KMS-11 (cell line): ENCODE measurements at regions not wholly inside any gene's neighbourhood (a gene's known extent, or its start where the extent isn't known, plus 50 kb on each side); places are given as distances from the start of the nearest gene placed in this dataset.

Experiments
- H2AFZ ChIP-seq: fragments of 200-600 bp; sonication (generic); 2 replicates; pipeline ENCODE4 v1.6.1; 2016; ENCODE audit warnings: antibody characterized with exemption, mixed run types, low read depth
- H3K27ac ChIP-seq: fragments of 200-600 bp; sonication (generic); 2 replicates; pipeline ENCODE4 v1.6.1; 2016; ENCODE audit warnings: mild to moderate bottlenecking, mixed run types
- H3K27me3 ChIP-seq: fragments of 200-600 bp; sonication (generic); 2 replicates; pipeline ENCODE4 v1.6.1; 2017; ENCODE audit warnings: mild to moderate bottlenecking, low read depth, mixed run types, moderate library complexity; ENCODE audit not compliant: insufficient read depth
- H3K36me3 ChIP-seq: fragments of 200-600 bp; sonication (generic); 2 replicates; pipeline ENCODE4 v1.6.1; 2017; ENCODE audit warnings: mild to moderate bottlenecking, mixed run types; ENCODE audit not compliant: insufficient read depth
- H3K4me1 ChIP-seq: fragments of 200-600 bp; sonication (generic); 2 replicates; pipeline ENCODE4 v1.6.1; 2016; ENCODE audit warnings: mild to moderate bottlenecking, low read depth, mixed run types; ENCODE audit not compliant: poor library complexity, severe bottlenecking
- H3K4me2 ChIP-seq: fragments of 200-600 bp; sonication (generic); 2 replicates; pipeline ENCODE4 v1.7.0; 2016; ENCODE audit warnings: mild to moderate bottlenecking, mixed run types
- H3K4me3 ChIP-seq: fragments of 200-600 bp; sonication (generic); IDR thresholded peaks from 2 replicates; pipeline ENCODE4 v1.6.1; 2017; ENCODE audit warnings: low read depth, low read length, mixed read lengths; ENCODE audit not compliant: insufficient read depth
- H3K79me2 ChIP-seq: fragments of 200-600 bp; sonication (generic); 2 replicates; pipeline ENCODE4 v1.6.1; 2016; ENCODE audit warnings: low read depth, mixed run types; ENCODE audit not compliant: insufficient read depth
- H3K9ac ChIP-seq: fragments of 200-600 bp; sonication (generic); 2 replicates; pipeline ENCODE4 v1.6.1; 2016; ENCODE audit warnings: mild to moderate bottlenecking, mixed run types
- H4K20me1 ChIP-seq: fragments of 200-600 bp; sonication (generic); 2 replicates; pipeline ENCODE4 v1.6.1; 2016; ENCODE audit warnings: mild to moderate bottlenecking, mixed run types; ENCODE audit not compliant: insufficient read depth
- CTCF ChIP-seq: fragments of 200-600 bp; sonication (generic); conservative IDR thresholded peaks from 2 replicates; pipeline ENCODE4 v1.6.1; 2017; ENCODE audit warnings: low read depth, mild to moderate bottlenecking, antibody characterized with exemption, low read length, moderate library complexity, mixed read lengths

- H3K4me1 ChIP-seq = no peaks in the 10 kb centered on the region
- H3K27me3 ChIP-seq = no peaks in the 10 kb centered on the region
- H3K79me2 ChIP-seq = no peaks in the 10 kb centered on the region
- no peak overlapping the region for H3K4me2 ChIP-seq
- H3K9ac ChIP-seq = no peak overlapping the region
- no peak for TF ChIP-seq CTCF
- no peak overlapping the region for H3K4me3 ChIP-seq
- H3K27ac ChIP-seq = no peak overlapping the region
- H3K36me3 ChIP-seq = no peaks in the 10 kb centered on the region
- no peak overlapping the region for H2AFZ ChIP-seq
- H4K20me1 ChIP-seq = no peaks in the 10 kb centered on the region
These were observed 646.5 kb upstream of the EPHA7 start for GRCh38 chr6:94065707-94066337.

DNA sequence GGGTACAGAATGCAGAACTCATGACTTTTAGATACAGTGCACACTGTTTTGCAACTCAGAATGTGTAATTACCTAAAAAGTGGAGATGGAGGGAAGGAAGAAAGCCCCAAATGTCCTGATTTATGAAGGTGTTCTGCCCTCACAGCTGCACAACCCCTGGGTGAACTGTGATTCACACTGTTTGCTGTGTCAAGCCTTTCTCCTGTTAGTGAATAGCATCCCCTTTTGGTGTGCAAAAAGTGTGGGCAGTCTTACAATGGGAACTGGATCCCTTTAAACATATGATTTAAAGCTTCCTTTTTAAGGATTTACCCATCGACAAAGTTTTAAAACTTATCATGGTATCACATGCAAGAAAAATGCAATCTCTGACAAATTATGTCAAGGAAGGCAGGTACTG, 633.4 kb upstream of the EPHA7 start:
- H3K36me3 ChIP-seq = no peaks in the 10 kb centered on the region
- no peak overlapping the region for H3K9ac ChIP-seq
- H4K20me1 ChIP-seq = no peaks in the 10 kb centered on the region
- no peaks in the 10 kb centered on the region for H3K27me3 ChIP-seq
- H3K4me2 ChIP-seq = no peak overlapping the region
- no peak overlapping the region for H3K27ac ChIP-seq
- TF ChIP-seq CTCF = no peak
- H3K4me3 ChIP-seq = no peak overlapping the region
- no peak overlapping the region for H2AFZ ChIP-seq
- no peaks in the 10 kb centered on the region for H3K4me1 ChIP-seq
- no peaks in the 10 kb centered on the region for H3K79me2 ChIP-seq

DNA sequence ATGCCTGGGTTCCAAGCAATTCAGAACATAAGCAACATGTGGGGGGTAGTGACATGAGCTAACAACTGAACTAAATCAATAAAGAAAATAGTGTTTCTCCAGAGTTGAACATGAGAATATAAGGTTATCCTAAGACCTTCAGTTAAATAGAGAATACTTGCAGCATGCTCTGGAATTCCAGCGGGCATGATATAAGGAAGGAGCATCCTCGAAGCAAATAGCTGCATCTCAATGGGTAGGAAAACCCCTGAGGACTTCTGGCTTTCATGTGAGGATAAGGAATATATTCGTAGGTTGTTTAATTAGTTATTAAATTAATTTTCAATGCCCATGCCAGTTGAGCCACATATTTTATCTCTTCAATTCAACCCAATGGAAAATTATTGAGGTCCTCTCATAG, 631.2 kb upstream of the EPHA7 start:
- Histone ChIP-seq H3K4me1 (no peaks in the 10 kb centered on the region), H3K4me3 (no peak overlapping the region), H3K79me2 (no peaks in the 10 kb centered on the region), H3K9ac (no peak overlapping the region), H3K27ac (no peak overlapping the region), H3K27me3 (no peaks in the 10 kb centered on the region), H4K20me1 (no peaks in the 10 kb centered on the region), H3K4me2 (no peak overlapping the region), H3K36me3 (no peaks in the 10 kb centered on the region), H2AFZ (no peak overlapping the region)
- TF ChIP-seq CTCF = no peak

DNA sequence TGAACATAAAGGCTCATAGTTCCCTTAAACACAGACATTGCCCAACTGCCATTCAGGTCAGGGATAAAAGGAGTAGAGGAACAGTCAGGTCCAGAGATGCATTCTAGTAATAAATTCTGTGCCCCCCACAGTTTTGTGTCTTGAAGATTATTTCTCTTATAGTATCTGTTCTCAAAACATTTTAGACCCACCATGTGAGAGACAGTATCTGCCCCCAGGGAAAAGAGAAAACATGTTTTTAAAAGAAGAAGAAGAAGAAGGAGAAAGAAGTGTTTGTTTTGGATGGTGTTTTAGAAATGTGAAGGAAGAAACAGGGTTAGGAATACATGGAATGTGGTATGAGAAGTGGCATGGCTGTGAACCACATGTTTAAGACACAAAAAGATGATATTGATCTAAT, 629.6 kb upstream of the EPHA7 start:
- Histone ChIP-seq H2AFZ (no peak overlapping the region), H3K9ac (no peak overlapping the region), H3K27me3 (no peaks in the 10 kb centered on the region), H3K27ac (no peak overlapping the region), H3K36me3 (no peaks in the 10 kb centered on the region), H3K79me2 (no peaks in the 10 kb centered on the region), H3K4me2 (no peak overlapping the region), H3K4me3 (no peak overlapping the region), H3K4me1 (no peaks in the 10 kb centered on the region), H4K20me1 (no peaks in the 10 kb centered on the region)
- TF ChIP-seq CTCF = no peak
